Medulla oblongata (tissue), 1 donor: ENCODE measurements at regions not wholly inside any gene's neighbourhood (a gene's known extent, or its start where the extent isn't known, plus 50 kb on each side); places are given as distances from the start of the nearest gene placed in this dataset.
"Not testable (repeated sequence)": the region's sequence is repeated elsewhere in the genome, so short reads cannot be mapped to it uniquely, and the experiment has no call there.

Source experiments
- DNase-seq: peaks from one replicate; pipeline ENCODE4 v3.0.0-alpha.2; 2015; ENCODE audit errors: extremely low spot score

DNA sequence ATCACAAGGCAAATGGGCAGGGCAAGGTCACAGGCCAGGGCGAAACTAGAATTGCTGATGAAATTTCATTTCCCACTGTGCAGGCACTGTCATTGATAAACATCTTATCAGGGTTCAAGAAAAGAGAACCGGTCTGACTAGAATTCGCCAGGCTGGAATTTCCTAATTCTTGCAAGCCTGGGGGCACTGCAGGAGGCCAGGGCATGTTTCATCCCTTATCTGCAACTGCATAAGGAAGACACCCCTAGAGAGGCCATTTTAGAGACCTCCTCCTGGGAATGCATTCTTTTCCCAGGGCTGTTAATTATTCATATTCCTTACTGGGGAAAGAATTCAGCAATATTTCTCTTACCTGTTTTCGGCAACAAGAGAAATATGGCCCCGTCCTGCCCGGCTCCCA, 266.2 kb upstream of the CYLC2 start:
- no peak for DNase-seq

DNA sequence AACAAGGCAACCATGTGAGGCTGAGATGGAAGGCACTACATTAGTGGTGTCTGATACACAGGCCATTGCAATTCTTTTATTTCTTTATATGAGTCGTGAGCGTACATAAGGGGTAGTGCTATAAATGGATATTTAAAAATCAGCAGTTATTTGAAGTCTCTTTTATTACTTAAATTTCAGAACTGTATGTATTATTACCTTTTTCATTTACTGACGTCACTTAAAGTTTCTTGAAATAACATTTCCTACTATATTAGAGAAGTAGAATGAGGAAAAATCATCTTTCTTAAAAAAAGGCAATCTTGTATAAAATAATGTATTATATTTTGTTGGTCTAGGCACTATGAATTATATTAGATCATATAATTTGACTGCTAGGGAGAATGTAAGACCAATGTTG, 280.9 kb upstream of the CYLC2 start:
- DNase-seq = no peak

DNA sequence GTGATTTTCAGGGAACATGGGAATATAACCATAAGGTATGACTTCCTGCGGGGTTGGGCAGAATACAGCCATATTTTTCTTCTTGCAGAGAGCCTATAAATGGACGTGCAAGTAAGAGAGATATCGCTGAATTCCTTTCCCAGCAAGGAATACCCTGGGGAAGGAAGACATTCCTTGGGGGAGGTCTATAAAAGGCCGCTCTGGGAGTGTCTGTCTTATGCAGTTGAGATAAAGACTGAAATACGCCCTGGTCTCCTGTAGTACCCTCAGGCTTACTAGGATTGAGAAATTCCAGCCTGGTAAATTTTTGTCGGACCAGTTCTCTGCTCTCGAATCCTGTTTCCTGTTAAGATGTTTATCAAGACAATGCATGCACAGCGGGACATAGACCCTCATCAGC, 282.2 kb upstream of the CYLC2 start:
- DNase-seq = not testable (repeated sequence)

DNA sequence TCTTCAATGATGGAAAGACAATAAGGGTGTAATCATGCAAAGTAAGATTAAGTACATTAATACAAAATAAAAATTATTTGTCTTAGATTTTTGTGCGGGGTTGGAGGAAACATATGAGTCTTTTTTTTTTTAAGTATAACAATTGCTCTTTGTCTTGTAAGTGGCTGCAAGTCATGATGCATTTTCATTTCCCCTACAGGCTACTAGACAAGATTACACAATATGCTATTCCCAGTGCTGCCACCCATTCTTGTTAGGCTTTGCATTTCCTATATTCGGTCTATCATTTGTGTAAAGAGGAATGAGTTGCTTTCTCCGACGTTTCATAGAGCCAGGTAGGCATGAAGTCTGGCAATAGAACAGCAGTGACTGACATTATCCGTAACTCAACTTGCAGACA, 294.2 kb upstream of the CYLC2 start:
- no peak for DNase-seq

GRCh38 chr9:102669220-102669619, 325.9 kb upstream of the CYLC2 start:
- no peak for DNase-seq

- no peak for DNase-seq
Observed at GRCh38 chr9:102652471-102652870, 342.7 kb upstream of the CYLC2 start.

- no peak for DNase-seq
Observed at GRCh38 chr9:102650896-102651295, 344.2 kb upstream of the CYLC2 start.

DNA sequence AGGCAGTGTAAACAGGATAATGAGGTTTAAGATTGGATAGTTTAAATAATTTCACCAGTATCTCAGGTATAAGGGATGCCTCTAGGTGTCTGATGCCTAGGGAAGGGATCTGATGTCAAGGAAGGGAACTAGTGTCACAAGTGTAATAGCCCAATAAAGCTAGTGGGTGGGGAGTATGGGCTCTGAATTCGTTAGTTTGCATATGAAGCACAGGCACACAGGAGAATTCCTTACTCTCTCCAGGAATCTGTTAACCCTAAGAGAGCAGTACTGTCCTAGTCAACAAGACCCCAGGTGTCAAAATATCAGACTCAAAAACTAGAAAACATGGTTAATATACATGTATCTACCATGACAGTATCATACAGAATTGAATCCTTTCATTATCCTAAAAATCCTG, 352.5 kb upstream of the CYLC2 start:
- no peak for DNase-seq

GRCh38 chr9:102631559-102631958, 363.6 kb upstream of the CYLC2 start:
- no peak for DNase-seq

- no peak for DNase-seq
Observed at GRCh38 chr9:102609461-102609860, 385.7 kb upstream of the CYLC2 start.

GRCh38 chr9:102603198-102604195, 391.6 kb upstream of the CYLC2 start:
- DNase-seq = not testable (repeated sequence)

- no peak for DNase-seq
Observed at GRCh38 chr9:102594241-102594640, 400.9 kb upstream of the CYLC2 start.

DNA sequence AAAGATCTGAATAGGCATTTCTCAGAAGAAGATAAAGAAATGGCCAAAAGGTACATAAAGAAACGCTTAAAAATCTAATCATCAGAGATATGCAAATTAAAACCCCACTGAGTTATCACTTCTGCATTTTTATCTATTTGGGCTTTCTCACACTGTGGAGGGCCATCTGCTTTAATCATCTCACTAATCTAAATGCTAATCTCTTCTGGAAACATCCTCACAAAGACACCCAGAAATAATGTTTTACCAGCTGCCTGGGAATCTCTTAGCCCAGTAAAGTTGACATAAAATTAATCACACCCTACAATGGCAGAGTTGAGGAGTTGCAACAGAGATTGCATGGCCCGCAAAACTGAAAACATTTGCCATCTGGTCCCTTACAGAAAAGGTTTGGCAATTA, 407.9 kb upstream of the CYLC2 start:
- no peak for DNase-seq

- DNase-seq = no peak
Observed at GRCh38 chr9:102569436-102569835, 425.7 kb upstream of the CYLC2 start.

DNA sequence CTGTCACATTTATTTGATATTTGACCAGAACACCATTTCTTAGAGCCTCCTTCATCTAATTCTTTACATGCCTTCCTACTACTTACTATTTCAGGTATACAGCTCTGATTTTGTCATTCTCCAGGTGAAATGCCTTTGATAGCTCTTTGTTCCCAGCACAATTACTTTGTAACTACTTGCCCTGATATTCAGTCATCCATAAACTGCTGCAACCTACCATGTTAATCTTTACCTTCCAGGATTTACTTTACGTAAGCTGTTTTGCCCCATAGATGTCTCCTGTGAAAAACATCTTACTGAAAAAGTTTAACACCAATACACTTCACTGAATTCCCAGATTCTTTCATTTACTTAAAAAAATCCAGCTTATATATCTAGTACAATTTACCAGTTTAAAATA, 443.8 kb upstream of the CYLC2 start:
- DNase-seq = no peak

DNA sequence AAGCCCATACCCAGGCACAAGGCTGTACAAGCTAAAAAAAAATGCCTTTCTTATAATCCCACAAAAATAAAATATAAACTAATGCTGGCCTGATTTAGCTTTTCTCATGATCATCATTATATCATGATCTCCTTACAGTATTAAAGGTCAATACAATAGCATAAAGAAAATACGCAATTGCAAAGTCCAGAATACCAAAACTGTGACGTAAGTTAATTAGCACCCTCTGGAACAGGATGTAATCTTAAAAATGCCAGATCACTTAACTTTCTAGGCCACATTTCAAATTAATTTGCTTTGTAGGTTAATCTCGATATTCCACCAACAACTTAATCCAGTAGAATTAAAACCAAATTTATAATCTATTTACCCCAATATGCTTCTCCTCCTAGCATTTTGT, 444.2 kb upstream of the CYLC2 start:
- DNase-seq = no peak

GRCh38 chr9:102550266-102550665, 444.9 kb upstream of the CYLC2 start:
- DNase-seq = no peak

DNA sequence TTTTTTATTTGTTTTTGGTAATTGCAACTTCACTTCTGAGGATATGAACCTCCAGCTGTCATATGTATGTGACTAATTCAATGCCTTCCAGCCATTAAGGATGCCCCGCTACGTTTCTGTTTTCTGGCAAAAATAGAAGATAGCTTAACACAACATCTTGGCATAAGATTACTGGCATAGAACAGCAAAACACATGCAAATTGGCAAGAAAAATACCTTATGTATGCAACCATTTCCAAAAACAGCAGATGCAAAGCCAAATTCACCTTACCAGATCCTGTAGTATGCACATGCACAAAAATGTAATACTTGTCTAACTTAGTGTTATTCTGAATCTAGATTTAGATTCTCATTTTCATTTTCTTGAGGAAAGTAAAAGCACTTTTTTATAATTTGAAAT, 461.1 kb upstream of the CYLC2 start:
- no peak for DNase-seq

- DNase-seq = no peak
Observed at GRCh38 chr9:102521097-102521755, 473.9 kb upstream of the CYLC2 start.

DNA sequence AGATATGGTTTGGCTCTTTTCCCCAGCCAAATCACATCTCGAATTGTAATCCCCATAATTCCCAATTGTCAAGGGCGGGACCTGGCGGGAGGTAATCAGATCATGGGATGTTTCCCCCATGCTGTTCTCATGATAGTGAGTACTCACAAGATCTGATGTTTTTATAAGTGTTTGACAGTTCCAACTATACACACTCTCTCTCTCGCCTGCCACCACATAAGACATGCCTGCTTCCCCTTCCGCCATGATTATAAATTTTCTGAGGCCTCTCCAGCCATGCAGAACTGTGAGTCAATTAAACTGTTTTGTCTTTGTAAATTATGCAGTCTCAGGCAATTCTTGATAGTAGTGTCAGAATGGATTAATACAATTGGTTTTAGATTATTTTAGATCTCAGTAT, 475.7 kb upstream of the CYLC2 start:
- DNase-seq = no peak

GRCh38 chr9:102518324-102518723, 476.8 kb upstream of the CYLC2 start:
- DNase-seq = no peak

GRCh38 chr9:102514541-102514940, 480.6 kb upstream of the CYLC2 start:
- no peak for DNase-seq

GRCh38 chr9:102507044-102507687, 488.0 kb upstream of the CYLC2 start:
- no peak for DNase-seq
